GM21528 (cell line): ENCODE measurements at regions not wholly inside any gene's neighbourhood (a gene's known extent, or its start where the extent isn't known, plus 50 kb on each side); places are given as distances from the start of the nearest gene placed in this dataset.

Experiments
- ATAC-seq: cut with Tn5 transposase; IDR thresholded peaks from one replicate; pipeline ENCODE4 v1.9.1; 2021; ENCODE audit warnings: mild to moderate bottlenecking, moderate library complexity; ENCODE audit not compliant: unreplicated experiment, low FRiP score

DNA sequence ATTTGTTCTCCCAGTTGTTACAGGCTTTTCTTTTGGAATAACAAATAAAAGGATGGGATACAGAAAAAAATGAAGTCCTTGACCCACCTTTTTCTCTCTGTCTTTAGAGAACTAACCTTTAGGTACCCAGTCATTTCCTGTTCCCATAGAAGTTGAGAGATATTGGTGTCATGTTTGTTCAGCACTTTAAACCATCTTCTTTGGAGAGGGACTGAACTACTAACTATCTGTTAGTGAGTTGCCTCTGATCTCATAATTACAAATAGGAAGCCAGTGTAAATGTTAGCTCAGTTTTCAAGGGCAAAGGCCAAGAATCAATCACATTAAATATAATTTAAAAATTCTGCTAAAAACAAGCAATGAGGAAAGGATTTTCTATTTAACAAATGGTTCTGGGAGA lies 72.9 kb upstream of the DCBLD2 start:
- no peak for ATAC-seq

DNA sequence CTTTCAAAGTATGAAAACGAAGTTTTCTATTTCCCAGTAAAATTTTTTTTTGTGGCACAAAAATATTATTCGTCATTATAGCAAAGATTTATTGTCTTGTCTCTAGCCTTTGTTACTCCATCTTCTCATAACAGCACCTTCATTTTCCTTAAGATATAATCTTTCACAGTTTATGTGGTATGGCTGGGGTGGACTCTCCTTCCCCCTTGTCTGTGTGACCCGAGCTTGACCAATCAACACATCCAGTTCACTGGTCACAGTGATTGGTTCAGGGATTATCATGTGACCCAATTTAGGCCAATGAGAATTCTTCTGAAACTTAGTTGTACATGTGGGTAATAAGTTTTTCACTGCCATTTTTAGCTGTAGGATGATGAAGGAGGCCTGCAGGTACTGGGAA lies 71.2 kb upstream of the DCBLD2 start:
- no peak for ATAC-seq

DNA sequence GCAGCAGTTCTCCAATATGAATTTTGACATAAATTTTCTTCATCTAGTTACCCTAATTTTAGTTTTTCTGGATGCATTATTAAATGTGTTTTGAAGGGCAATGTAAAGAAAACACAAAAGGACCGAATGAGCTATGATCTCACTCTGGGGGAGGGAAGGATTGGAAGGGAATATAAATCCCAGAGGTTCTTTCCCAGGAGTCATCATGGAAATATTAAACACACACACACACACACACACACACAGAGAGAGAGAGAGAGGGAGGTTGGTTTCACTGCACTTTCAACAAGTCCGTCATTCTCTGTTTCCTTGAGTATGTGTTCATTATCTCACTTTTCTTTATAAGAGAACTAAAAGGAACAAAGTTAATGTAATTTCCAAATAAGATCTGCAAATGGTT lies 70.7 kb upstream of the DCBLD2 start:
- ATAC-seq: no peak

DNA sequence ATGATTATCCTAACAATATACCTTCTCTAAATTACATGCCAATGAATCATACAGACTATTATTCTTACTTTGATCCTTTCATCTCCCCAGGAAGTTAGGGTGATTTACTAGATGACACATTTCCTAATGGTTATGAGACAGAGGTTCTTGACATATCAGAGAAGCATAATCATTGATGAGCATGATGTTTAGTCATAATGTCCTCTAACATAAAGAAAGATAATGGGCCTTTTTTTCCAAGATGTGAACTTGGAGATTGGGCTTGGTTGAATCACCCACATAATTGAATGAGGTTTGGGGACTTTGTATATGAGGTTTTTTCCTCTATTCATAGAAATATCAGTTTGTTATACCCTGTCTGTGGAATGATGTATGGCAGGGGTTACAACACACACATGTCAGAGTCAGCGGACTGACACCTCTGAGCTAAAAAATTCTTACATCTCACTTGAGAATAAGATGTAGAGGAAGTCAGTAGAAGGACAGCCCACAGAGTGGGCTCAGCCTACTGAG lies 69.7 kb upstream of the DCBLD2 start:
- no peak for ATAC-seq

DNA sequence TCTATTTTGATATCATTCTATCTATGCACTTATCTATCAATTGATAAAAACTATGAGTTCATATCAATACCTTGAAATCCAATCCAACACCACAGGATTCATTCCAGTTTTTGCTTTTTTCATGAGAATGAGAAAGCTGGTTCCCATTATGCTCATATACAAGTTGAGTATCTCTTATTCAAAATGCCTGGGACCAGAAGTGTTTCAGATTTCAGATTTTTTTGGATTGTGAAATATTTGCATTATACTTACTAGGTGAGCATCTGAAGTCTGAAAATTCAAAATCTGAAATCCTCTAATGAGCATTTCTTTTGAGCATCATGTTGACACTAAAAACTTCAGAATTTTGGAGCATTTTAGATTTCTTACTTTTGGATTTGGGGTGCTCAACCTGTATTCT lies 67.8 kb upstream of the DCBLD2 start:
- no peak for ATAC-seq

DNA sequence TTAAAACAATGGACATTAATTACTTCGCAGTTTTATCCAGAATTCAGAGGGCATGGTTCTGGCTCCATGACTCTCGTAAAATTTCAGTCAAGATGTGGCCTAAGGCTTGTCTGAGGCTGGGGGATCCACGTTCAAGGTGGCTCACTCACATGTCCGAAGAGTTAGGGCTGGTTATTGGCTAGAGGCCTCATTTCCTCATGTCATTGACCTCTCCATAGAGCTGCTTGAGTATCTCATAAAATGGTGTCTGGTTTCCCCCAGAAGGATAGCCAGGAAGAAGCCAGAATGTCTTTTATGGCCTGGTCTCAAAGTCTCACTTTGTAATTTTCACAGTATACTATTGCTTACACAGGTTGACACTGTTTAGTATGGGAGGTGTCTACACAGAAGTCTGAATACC lies 67.3 kb upstream of the DCBLD2 start:
- no peak for ATAC-seq

DNA sequence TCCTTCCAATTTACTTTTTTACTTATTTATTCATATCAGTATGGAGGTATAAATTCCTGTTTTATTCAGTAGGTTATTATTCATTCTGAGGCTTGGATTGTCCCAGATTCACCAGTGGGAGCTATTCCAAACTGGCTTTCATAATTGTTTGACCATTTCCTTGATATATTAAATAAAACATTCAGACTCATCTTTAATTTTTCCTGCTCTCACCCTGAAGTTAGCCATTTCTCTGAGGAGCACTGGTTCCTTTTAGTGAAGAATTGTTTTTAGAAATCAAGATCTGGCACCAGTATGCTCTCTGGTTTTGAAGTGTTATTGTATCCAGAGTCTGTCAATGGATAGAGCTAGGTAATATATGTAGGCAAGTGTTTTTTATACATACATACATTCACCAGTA lies 66.9 kb upstream of the DCBLD2 start:
- ATAC-seq: no peak

DNA sequence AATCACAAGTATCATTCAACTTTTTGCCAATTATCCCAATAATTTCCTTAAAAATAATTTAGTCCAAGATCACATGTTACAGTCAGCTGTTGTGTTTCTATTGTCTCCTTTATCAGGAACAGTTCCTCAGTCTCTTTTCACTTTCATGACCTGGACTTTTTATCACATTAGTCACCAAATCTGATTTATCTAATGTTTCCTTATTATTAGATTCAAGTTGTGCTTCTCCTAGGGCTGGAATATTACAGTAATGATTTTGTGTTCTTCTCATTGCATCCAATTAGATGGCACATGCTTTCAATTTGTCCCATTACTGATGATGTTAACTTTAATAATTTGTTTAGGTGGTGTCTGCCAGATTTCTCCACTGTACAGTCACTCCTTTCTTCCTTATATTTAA lies 66.3 kb upstream of the DCBLD2 start:
- ATAC-seq: no peak

DNA sequence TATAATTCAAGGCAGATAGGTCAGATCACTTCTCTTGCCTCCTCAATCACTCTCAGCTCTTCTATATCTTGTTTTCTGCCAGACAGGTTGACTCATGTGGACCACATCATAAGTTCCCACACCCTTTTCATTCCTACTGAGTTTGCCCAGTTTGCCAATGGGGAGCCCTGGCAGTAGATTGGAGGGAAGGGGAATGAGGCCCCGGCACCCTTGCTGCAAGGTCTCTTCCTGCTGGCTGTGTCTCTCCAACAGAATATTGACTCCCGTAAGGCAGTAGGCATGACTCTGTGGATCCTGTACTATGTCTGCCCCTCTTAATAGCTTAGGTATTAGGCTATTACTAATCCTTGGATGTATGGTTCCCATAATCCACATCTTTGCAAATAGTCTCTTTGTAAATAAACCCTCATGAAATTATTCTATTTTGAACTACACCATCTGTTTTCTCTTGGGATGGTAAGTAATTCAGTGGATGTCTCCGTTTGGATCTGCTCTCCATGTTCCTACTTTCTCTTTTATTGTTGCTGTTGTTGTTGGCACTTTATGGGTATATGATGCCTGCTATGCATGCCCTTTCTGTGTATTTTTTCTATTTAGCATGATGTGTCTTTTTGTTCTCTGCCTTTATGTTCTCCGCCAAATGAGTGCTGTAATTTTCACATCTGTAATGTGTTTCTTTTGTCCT lies 65.5 kb upstream of the DCBLD2 start:
- no peak for ATAC-seq

DNA sequence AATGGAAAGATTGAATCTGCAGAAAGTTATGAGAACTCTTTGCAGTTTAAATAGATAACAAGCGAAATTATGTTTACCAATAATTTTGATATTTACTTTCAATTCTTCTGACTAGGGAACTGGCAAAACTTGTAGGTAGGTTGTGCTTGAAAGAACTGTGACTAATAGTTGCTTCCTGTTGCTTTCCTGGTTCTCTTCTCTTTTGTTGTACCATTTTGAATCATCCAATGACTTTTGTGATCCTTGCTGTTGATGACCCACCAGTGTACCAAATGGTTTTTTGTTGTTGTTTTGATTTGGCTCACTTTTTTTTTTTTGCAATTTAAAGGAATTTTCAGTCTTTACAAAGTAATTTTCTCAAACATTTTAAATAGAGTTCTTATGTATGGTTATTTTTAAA lies 64.9 kb upstream of the DCBLD2 start:
- no peak for ATAC-seq

DNA sequence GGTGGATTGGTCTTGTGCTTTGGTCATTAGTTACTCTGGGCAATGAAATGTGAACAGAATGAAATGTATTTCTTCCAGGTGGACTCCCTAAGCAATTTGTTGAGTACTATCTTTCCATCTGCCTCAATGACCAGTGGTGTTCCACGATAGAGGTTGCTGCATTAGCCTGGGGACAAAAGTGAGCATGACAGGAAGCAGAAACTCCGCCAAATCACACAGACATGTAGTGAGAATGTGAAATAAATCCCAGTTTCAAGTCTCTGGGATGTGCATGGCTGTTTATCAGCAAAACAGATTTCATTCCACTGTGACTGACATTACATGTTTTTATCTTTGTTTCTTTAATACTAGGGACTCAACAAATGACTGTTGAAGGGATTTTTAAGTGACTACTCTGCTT lies 63.3 kb upstream of the DCBLD2 start:
- no peak for ATAC-seq

DNA sequence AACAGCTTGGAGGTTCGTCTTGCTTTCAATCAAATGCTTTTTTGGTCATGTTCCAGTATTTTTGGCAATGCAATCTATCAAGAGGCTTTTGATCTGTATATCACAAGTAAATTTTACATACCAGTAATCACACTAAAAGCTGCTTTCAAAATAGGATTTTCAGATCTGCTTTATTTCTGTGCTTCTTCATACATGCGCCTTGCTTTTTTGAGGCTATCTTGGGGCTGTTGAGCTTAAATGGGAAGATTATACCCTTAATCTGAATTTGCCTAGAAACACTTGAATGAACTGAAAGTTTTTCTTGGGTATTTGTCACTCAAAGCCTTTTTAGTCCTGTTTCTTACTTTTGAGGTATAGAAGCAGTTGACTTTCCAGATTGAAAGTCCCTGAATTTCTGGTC lies 62.1 kb upstream of the DCBLD2 start:
- no peak for ATAC-seq

DNA sequence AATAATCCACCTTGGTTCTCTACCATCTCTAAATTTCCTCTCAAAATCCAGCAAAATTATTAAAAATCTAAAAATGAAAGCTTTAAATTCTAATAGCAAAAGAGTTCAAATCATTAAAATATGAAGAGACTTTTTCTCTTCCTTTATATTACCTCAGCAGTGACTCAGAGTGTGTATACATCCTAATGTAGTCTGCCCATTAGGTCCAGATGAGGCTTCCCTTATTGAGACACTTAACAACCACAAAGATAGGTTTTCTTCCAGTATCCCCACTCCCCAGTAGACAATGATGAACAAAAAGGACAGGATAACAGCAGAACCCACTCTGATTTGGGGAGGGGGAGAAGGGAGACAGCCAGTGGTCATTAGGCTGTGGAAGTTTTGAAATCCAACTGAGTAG lies 61.5 kb upstream of the DCBLD2 start:
- ATAC-seq: no peak

DNA sequence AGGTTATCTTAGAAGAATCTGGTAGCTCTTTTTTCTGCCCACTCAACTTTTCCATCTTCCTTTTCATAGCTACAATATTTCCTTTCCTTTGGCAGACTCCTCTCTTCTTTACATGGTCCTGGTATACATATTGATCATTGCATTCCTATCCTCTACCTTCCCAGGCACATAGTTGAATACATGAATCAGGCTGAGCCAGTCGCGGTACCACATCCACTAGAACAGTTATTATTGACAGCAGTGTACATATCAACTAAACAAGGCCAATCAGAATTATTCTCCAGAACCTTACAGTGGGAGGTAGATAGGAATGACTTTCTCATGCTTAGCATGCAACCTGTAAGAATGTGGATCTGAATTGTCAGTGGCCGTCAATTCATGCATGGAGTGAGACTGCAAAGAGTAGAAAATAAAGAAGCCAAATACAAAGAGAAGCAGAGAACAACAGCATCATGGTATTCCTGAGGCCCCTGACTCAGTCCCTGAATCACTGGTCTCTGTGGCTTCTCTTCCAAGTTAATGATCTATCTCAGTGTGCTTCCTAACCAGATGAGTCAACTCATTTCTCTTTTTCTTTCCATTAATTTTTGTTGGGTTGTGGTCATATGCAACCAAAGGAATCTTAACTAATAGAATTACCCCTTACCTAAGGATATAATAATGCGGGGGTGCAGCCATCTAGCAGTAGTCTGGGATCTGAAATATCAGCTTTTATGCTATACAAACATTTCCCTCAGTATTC lies 60.9 kb upstream of the DCBLD2 start:
- no peak for ATAC-seq

DNA sequence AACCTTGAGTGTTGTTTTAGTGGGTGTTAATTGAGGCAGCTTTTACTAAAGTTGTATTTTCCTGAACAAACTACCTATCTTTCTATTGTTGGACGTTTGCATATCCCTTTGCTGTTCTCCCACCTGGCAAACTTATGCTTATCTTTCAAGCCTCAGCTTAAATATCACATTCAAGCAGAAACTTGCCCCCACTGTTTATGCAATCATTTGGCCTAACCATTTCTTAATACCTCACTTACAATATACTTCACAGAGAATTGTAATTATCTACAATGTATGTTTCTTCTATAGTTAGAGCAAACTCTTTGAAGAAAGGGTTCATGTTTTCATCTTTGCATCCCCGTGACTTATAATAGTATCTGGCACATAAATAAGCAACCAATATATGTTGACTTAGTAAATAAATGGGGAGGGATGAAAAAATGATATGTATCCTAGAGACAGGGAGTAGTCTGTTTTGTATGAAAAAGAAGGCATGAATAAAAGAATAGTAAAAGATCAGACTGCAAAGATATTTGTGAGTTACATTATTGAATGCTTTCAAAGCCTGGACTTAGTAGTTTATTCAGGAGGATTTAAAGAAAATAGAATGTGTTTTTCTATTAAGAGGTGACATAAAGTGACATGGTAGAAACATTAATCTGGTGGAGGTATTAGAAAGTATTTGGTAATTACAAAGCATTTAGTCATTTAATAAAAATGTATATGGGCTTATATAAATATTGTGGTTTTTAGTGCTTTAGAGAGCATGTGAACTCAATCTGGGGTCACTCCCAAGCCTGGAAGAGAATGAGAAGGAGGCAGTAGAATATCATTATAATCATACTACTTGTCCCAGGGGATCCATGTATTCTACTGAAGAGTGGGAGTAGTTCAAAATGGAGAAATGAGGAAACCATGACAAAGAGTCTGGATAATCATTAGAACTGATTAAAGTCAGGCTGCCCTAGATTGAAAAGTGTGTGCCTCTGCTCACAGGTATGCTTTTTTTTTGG lies 60.0 kb upstream of the DCBLD2 start:
- no peak for ATAC-seq

DNA sequence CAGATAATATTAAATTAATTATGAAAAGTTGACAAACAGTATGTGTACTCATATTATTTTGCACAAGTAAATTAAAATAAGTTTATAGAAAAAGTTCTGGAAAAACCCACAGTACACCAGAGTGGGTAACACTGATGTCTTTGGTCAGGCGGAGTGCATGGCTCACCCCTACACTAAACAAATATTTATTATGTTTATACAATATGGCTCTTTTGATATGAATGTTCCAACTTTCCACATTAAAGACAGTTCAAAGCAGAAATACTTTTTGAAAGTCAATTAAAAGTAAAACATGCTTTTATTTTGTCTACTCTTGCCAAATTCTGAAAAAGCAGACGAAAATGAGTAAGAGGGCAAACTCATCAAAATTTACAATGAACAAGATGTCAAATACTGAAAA lies 56.2 kb upstream of the DCBLD2 start:
- no peak for ATAC-seq

DNA sequence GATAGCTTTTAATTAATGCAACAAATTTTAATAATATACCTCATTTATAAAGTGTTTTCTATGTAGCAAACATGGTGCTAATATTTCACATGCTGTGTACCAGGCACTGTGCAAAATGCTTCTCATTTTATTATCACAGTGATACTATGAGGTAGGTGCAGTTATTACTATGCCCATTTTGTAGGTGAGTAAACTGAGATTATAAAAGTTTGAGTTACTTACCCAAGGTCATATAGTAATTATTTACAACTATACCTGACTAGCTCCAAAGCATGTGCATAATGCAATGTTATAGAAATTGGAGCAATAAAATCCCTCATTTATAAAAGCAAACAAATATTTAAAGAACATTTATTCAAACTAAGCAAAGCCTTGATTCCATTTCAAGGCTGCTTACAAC lies 54.5 kb upstream of the DCBLD2 start:
- ATAC-seq: no peak

DNA sequence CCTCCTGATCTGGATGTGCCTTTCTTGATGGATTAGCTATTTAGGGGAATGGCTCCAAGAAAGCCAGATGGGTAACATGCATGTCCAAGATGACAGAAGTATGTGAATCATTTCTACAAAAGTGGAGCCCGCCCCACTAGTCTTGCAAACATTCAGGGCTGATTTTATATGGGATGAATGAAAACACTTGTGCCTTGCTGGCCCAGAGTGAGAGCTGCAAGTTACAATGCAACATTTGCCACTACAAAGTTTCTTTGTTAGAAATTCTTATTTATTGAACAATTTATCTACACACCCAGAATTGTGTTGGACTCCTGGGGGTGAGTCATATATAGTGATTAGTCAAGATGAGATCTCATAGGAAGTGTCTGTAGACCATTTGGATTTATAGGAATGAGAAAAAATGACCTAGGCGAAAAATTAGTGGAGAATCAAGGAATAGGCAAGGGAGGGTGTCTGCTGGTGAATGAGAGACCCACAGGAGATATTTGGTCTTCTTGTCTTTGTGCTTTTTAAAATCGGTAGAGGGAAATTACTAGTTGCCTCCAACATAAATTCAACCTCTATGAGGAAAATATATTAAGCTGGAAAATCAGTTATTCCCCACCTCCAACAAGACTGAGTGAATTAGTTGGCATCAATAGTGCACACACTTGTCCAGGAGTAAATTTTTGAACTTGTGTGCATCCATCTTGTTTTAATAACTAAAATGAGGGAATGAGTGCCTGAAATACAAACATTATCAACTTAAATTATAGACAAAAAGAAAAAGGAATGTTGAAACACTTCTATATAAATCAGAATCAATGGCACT lies 53.5 kb upstream of the DCBLD2 start:
- ATAC-seq: no peak

DNA sequence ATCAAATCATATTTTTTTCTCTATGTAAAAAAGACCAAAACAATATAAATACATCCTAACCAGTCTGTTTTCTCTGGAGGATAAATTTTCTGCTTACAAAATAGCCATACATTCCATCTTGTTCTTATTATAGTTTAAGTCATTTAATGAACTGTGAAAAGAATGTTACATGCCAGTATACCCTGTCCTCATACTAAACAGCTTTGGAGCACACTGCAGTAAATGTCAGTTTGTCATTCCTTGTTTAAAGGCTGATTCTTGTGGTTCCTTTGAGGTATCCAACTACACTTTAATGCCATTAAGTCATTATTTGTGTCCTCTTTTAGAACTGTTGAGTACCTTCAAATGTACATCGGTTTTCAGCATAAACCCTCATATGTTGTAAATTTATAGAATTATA lies 52.7 kb upstream of the DCBLD2 start:
- ATAC-seq: no peak

DNA sequence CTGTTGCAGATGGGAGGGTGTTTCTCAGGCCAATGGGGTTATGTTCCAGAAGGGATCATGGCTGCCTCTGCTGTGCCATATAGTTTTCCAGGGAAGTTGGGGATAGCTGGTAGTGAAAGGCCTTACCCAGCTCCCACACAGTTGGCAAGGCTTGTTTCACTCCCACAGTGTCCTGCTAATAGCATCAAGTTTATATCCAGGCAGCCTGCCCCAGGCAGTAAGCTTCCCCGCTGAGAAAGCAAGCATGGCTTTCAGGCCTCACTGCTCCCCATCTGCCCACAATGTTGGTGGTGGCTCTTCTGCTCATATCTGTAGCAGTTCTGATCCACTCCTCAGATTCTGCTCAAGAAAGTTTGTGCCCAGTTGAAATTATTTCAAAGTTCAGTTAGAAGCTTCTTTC lies 50.9 kb upstream of the DCBLD2 start:
- ATAC-seq: no peak
